Caco-2 (cell line): ENCODE measurements at regions not wholly inside any gene's neighbourhood (a gene's known extent, or its start where the extent isn't known, plus 50 kb on each side); places are given as distances from the start of the nearest gene placed in this dataset.

Experiments
- BruUV-seq: library from RNA; stranded (reverse); fragments of 400-500 nt; replicated peaks from 2 replicates; lab custom pipeline; 2021; lab: Mats Ljungman, UMichigan
- CTCF ChIA-PET: fragments of 300-600 bp; sonication (Branson Sonifier 250); formaldehyde crosslinking; loops from one replicate; lab custom pipeline; 2022; ENCODE audit warnings: antibody characterized with exemption; lab: Charles Lee
- POLR2A ChIA-PET: fragments of 300-600 bp; sonication (Branson Sonifier 250); formaldehyde crosslinking; loops from one replicate; lab custom pipeline; 2022; ENCODE audit warnings: antibody characterized with exemption; lab: Charles Lee
- DNase-seq, 2 experiments: peaks; one replicate each; pipeline versions ENCODE4 v3.0.0 to v3.0.0-alpha.2; 2020 to 2022
- H3K27me3 ChIP-seq: replicated peaks from 2 replicates; pipeline ENCODE4 v1.6.0; 2011; ENCODE audit warnings: low read length; ENCODE audit not compliant: control insufficient read depth, insufficient read depth
- H3K36me3 ChIP-seq: 2 replicates; pipeline ENCODE4 v1.5.1; 2011; ENCODE audit warnings: low read length; ENCODE audit not compliant: control insufficient read depth, insufficient read depth
- H3K4me1 ChIP-seq: fragments of 250-450 bp; sonication (Bioruptor Pico); 2 replicates; pipeline ENCODE4 v1.5.1; 2020; ENCODE audit warnings: mild to moderate bottlenecking
- H3K4me3 ChIP-seq: 2 replicates; pipeline ENCODE4 v1.5.1; 2011; ENCODE audit warnings: low read depth, mild to moderate bottlenecking, control low read depth, low read length
- H3K9me3 ChIP-seq: fragments of 250-450 bp; sonication (Bioruptor Pico); 2 replicates; pipeline ENCODE4 v1.5.1; 2020; ENCODE audit warnings: mild to moderate bottlenecking, moderate library complexity
- H3K27ac Mint-ChIP-seq: one replicate; pipeline ENCODE4 v1.8.0; 2022; ENCODE audit warnings: mixed read lengths; ENCODE audit not compliant: unreplicated experiment
- H3K27me3 Mint-ChIP-seq: one replicate; pipeline ENCODE4 v1.8.0; 2022; ENCODE audit warnings: mixed read lengths; ENCODE audit not compliant: insufficient read depth, unreplicated experiment
- H3K36me3 Mint-ChIP-seq: one replicate; pipeline ENCODE4 v1.8.0; 2022; ENCODE audit warnings: mild to moderate bottlenecking, mixed read lengths; ENCODE audit not compliant: insufficient read depth, unreplicated experiment
- H3K4me1 Mint-ChIP-seq: one replicate; pipeline ENCODE4 v1.8.0; 2022; ENCODE audit warnings: low read depth, mixed read lengths; ENCODE audit not compliant: unreplicated experiment
- H3K4me3 Mint-ChIP-seq: one replicate; pipeline ENCODE4 v1.8.0; 2022; ENCODE audit warnings: mild to moderate bottlenecking, moderate library complexity, mixed read lengths; ENCODE audit not compliant: unreplicated experiment
- H3K9me3 Mint-ChIP-seq: one replicate; pipeline ENCODE4 v1.8.0; 2022; ENCODE audit warnings: mixed read lengths; ENCODE audit not compliant: unreplicated experiment
- intact Hi-C: fragments of 100-400 bp; cut with micrococcal nuclease; formaldehyde crosslinking; loops from one replicate; pipeline ENCODE4 v1.10.0; 2022; ENCODE audit not compliant: unreplicated experiment
- TF ChIP-seq, protein P1 (sequence below), 2 experiments: fragments of 200-600 bp in 1 of 2; IDR thresholded peaks; 1 replicate in 1 of 2; 2 replicates in 1 of 2; pipeline versions ENCODE4 v1.5.1 to v1.8.0; 2011 to 2022; ENCODE audit warnings: antibody characterized with exemption in 1 of 2, control low read depth in 1 of 2, inconsistent platforms in 1 of 2, low read depth in 1 of 2, low read length in 1 of 2, mild to moderate bottlenecking in 1 of 2, moderate library complexity in 1 of 2; ENCODE audit not compliant: insufficient read depth in 1 of 2, severe bottlenecking in 1 of 2, unreplicated experiment in 1 of 2

GRCh38 chr12:38411426-38411825 lies 94.9 kb downstream of the ALG10B start:
- intact Hi-C loops, result no loop called here
- Mint-ChIP-seq H3K27ac (no peak overlapping the region), H3K9me3 (no peaks in the 10 kb centered on the region), H3K27me3 (peaks cover 2% of the 10 kb centered on the region), H3K4me3 (no peak overlapping the region), H3K4me1 (no peaks in the 10 kb centered on the region), H3K36me3 (no peaks in the 10 kb centered on the region)
- DNase-seq, result no peak
- BruUV-seq, result no TSS peak
- no peaks in the 10 kb centered on the region for H3K4me1 ChIP-seq
- H3K9me3 ChIP-seq, result no peaks in the 10 kb centered on the region
- no peaks in the 10 kb centered on the region for H3K27me3 ChIP-seq
- no peaks in the 10 kb centered on the region for H3K36me3 ChIP-seq
- no peak overlapping the region for H3K4me3 ChIP-seq
- TF ChIP-seq, protein P1, sequence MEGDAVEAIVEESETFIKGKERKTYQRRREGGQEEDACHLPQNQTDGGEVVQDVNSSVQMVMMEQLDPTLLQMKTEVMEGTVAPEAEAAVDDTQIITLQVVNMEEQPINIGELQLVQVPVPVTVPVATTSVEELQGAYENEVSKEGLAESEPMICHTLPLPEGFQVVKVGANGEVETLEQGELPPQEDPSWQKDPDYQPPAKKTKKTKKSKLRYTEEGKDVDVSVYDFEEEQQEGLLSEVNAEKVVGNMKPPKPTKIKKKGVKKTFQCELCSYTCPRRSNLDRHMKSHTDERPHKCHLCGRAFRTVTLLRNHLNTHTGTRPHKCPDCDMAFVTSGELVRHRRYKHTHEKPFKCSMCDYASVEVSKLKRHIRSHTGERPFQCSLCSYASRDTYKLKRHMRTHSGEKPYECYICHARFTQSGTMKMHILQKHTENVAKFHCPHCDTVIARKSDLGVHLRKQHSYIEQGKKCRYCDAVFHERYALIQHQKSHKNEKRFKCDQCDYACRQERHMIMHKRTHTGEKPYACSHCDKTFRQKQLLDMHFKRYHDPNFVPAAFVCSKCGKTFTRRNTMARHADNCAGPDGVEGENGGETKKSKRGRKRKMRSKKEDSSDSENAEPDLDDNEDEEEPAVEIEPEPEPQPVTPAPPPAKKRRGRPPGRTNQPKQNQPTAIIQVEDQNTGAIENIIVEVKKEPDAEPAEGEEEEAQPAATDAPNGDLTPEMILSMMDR (IDR thresholded peaks at IDR 0.05; ENCODE audit: insufficient read depth in 1 of 2, low read depth in 1 of 2, low read length in 1 of 2, severe bottlenecking in 1 of 2, unreplicated experiment in 1 of 2), result no peak
- CTCF ChIA-PET, result no interaction called here
- POLR2A ChIA-PET, result no interaction called here

- Mint-ChIP-seq H3K27ac (no peak overlapping the region), H3K4me1 (peaks cover 2% of the 10 kb centered on the region), H3K9me3 (no peaks in the 10 kb centered on the region), H3K27me3 (peaks cover 2% of the 10 kb centered on the region), H3K36me3 (no peaks in the 10 kb centered on the region), H3K4me3 (no peak overlapping the region)
- no peak overlapping the region for H3K4me3 ChIP-seq
- ChIA-PET CTCF (no interaction called here), POLR2A (no interaction called here)
- H3K4me1 ChIP-seq, result no peaks in the 10 kb centered on the region
- no peaks in the 10 kb centered on the region for H3K36me3 ChIP-seq
- TF ChIP-seq, protein P1 (IDR thresholded peaks at IDR 0.05; ENCODE audit: insufficient read depth in 1 of 2, low read depth in 1 of 2, low read length in 1 of 2, severe bottlenecking in 1 of 2, unreplicated experiment in 1 of 2), result no peak
- DNase-seq, result no peak
- H3K27me3 ChIP-seq, result no peaks in the 10 kb centered on the region
- no peaks in the 10 kb centered on the region for H3K9me3 ChIP-seq
- no TSS peak for BruUV-seq
- intact Hi-C loops, result no loop called here
These were observed 95.4 kb downstream of the ALG10B start for GRCh38 chr12:38411946-38412345.

DNA sequence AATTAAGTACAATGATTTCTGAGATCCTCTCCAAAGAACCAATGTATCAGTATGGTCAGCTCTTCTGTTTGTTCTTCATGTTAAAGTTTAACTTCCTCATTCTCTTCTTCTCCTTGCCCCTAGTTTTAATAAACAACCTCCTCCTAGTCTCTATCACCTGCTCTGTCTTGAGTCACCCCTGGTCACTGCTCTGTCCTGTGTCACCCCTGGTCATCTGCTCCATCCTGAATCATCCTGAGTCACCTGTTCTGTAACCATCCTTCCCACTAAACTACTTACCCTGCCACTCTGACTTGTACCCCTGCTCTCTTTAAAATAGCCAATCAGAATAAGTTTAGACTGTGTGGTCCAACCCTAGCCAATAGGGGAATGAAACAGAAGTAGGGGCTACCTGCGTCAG lies 100.5 kb downstream of the ALG10B start:
- Mint-ChIP-seq H3K27ac (no peak overlapping the region), H3K36me3 (no peaks in the 10 kb centered on the region), H3K9me3 (no peaks in the 10 kb centered on the region), H3K4me3 (no peak overlapping the region), H3K27me3 (peaks cover 2% of the 10 kb centered on the region), H3K4me1 (peaks cover 8% of the 10 kb centered on the region)
- H3K4me1 ChIP-seq, result no peaks in the 10 kb centered on the region
- no peaks in the 10 kb centered on the region; the same call in 1 of the 2 replicates for H3K9me3 ChIP-seq
- DNase-seq, result no peak
- no peaks in the 10 kb centered on the region for H3K36me3 ChIP-seq
- CTCF ChIA-PET, result no interaction called here
- TF ChIP-seq, protein P1 (IDR thresholded peaks at IDR 0.05; ENCODE audit: insufficient read depth in 1 of 2, low read depth in 1 of 2, low read length in 1 of 2, severe bottlenecking in 1 of 2, unreplicated experiment in 1 of 2), result no peak
- POLR2A ChIA-PET, result no interaction called here
- no TSS peak for BruUV-seq
- no peak overlapping the region for H3K4me3 ChIP-seq
- no peaks in the 10 kb centered on the region for H3K27me3 ChIP-seq
- intact Hi-C loops, result no loop called here
